GM19455 (cell line): ENCODE measurements at regions not wholly inside any gene's neighbourhood (a gene's known extent, or its start where the extent isn't known, plus 50 kb on each side); places are given as distances from the start of the nearest gene placed in this dataset.

Experiments
- ATAC-seq: cut with Tn5 transposase; IDR thresholded peaks from one replicate; pipeline ENCODE4 v1.9.1; 2021; ENCODE audit not compliant: unreplicated experiment

DNA sequence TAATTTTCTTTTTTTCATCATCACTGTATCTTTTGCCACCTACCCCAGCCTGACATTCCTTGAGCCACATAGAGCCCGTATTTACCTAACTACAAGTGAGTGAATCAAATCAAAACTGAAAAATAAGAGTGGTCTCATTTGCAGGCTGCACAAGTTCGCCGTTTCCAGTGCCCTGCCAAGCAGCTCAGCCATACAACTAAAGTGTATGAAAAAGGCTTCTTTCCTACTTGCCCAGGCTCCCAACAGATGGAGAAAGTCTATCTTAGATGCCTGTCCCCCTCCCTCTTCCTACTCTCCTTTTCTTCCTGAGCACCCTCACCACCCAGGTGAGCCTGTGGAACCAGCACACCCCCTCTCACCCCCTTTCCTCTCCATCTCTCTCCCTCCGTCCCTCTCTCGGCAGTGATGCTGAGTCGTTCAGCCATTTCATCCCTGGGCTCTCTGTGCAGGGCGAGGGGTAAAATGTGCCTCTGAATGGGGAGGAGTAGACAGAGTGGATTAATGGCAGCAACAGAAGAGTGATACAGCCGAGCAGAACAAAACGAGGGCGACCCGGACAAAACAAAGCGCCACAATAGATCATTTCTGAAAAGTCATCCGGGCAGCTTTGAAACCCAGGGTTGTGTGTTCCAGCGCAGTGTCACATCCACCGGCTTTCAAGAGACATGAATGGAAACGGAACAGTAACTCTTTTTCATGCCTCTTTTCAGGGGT is 65.0 kb upstream of the POU3F3 start:
- ATAC-seq = no peak

DNA sequence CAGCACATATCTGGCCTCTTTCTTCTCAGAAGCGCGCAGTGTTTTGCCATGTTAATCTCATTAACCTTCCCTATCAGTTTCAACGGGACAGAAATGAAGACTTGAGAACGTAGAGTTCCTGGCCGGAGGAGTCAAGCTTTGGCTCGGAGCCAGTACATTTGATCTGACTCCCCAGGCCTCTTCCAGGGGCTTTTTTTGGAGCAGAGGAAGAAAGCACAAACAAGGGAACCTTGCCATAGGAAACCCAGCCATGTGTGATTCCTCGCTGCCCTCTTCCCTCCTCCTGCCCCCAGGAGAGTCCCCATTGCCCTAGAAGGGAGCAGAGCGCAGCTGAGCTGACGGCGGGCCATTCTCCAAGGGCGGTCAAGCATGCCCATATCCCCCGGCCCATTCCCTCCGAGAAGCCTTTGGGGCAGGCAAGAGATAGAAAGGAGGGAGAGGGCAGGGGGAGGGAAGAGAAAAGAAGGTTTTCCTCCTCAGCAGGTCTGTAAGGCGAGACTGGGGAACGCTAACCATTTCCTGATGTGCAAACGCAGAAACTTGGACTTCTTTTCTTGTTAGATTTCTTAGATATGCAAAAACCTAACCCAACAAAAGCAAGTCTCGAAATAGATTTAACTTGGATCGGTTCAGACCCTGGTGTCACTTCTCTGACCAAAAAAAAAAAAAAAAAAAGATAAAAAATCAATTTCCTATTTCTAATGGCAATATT is 63.7 kb upstream of the POU3F3 start:
- no peak for ATAC-seq

DNA sequence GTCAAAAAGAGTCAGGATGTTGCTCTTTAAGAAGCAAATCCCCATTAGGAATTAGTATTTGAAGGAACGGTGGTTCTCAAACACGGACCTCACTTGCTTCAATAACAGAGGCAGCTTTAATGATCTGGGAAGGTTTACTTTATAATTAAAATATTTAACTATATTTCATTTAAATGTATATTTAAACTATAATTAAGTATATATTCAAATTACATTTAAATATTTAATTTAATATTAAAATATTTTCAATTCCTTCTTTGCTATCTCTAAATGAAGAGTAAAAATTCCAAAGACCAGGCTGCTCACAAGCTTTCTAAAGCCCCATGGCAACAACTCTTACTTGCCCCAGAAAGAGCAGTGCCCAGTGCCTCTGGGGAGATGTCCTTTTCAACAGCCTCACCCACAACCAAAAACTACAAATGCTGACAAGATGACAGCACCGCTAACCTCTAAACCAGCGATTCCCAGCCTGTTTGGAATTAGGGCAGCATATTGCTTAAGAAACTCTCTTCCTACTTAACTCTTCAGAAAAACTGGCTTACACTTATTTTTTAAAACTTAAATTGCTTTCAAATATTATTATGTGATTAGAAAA is 62.9 kb upstream of the POU3F3 start:
- no peak for ATAC-seq

DNA sequence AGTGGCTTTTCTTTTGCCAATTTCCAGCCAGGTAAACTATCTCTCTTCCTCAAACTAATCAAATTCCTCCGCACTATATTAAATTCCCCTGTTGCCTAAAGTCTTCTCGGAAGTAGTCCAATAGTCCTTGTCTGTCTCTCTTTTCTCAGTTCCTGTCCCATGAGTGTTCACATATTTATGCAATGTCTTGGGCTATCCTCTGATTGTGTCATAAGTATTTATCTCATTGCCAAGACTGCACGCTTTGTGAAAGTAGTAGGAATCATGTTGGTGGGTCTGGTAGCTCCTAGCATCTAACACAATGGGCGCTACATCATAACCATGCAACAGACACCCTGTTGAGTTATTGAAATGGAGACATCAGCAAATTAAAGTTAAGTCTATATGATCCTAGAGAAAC is 59.9 kb upstream of the POU3F3 start:
- ATAC-seq = no peak

DNA sequence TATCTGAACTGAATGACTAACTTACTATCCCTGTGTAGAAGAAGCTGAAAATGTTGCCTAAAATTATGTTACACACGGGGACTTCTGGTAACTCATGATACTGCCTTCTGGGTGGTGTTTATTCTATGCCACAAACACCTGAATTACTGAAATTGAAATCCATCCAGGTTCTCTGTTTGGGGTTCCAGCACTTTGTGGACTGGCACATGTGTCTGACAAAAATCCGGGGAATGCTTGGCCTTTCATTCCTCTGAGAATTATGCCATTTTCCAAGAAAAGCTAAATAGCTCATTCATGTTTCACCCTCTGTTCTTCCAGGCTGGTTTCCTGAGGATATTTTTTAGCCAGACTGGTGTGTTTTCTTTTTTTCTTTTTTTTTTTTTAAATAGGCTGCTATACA is 59.5 kb upstream of the POU3F3 start:
- no peak for ATAC-seq
